ENCODE measurements at regions not wholly inside any gene's neighbourhood (a gene's known extent, or its start where the extent isn't known, plus 50 kb on each side); places are given as distances from the start of the nearest gene placed in this dataset.

GRCh38 chr7:3201937-3202710 is 98.9 kb upstream of the SDK1 start:
- FAIRE-seq, result no peak
- H3K4me3 ChIP-seq, result no peak overlapping the region
- ATAC-seq, result no peak
- H3K4me1 ChIP-seq, result no peaks in the 10 kb centered on the region
- ChIA-PET CTCF (no interaction called here), POLR2A (no interaction called here)
- WGBS (ENCODE audit: missing lambda C conversion rate), result 74% methylated on average over 6 of the region's 6 CpGs
- H3K27ac ChIP-seq, result no peak overlapping the region
- TF ChIP-seq CBX8 (IDR thresholded peaks at IDR 0.05) (no peak), RNF2 (IDR thresholded peaks at IDR 0.05; ENCODE audit: borderline replicate concordance, low read depth) (no peak), FOSB (CRISPR knock-in tag; IDR thresholded peaks at IDR 0.05) (no peak), CHD4 (IDR thresholded peaks at IDR 0.05; ENCODE audit: borderline replicate concordance) (no peak), TFCP2L1 (CRISPR knock-in tag; IDR thresholded peaks at IDR 0.05) (no peak)
- no peak for DNase-seq (ENCODE audit: low read depth in 1 of 2, low spot score in 1 of 2)
- H3K4me2 ChIP-seq, result no peak overlapping the region
- H3K9me3 ChIP-seq, result no peaks in the 10 kb centered on the region

GRCh38 chr7:3204526-3204925 is 96.5 kb upstream of the SDK1 start:
- no peak overlapping the region for H3K4me3 ChIP-seq
- H3K4me1 ChIP-seq, result no peaks in the 10 kb centered on the region
- no peak overlapping the region for H3K27ac ChIP-seq
- DNase-seq (ENCODE audit: low read depth in 1 of 2, low spot score in 1 of 2) (no peak), ATAC-seq (no peak), FAIRE-seq (no peak)
- ChIA-PET POLR2A (no interaction called here), CTCF (interaction anchor here (0.7 to 1.2 kb wide), 3 partner anchors 12 to 534 kb away, joined by 3 to 5 read pairs (median 3); no protein-coding TSS in a partner anchor)
- no peak overlapping the region for H3K4me2 ChIP-seq
- WGBS (ENCODE audit: missing lambda C conversion rate), result 71% methylated on average over 6 of the region's 6 CpGs
- H3K9me3 ChIP-seq, result no peaks in the 10 kb centered on the region
- TF ChIP-seq USF2 (IDR thresholded peaks at IDR 0.05), result no peak
- TF ChIP-seq CTCF (IDR thresholded peaks at IDR 0.05), result no peak
- no peak for TF ChIP-seq HOXB13 (CRISPR knock-in tag; IDR thresholded peaks at IDR 0.05; ENCODE audit: low read depth)
- TF ChIP-seq JUNB (IDR thresholded peaks at IDR 0.05), result no peak
- TF ChIP-seq POLR2A (IDR thresholded peaks at IDR 0.05; ENCODE audit: low read length), result no peak
- TF ChIP-seq CEBPB (IDR thresholded peaks at IDR 0.05), result no peak
- TF ChIP-seq EHMT2 (IDR thresholded peaks at IDR 0.05; ENCODE audit: low read depth), result no peak
- TF ChIP-seq FOSL2 (IDR thresholded peaks at IDR 0.05), result no peak
- TF ChIP-seq FOSL2 (CRISPR knock-in tag; IDR thresholded peaks at IDR 0.05), result no peak
- TF ChIP-seq EHF (CRISPR knock-in tag; IDR thresholded peaks at IDR 0.05), result no peak
- no peak for TF ChIP-seq RCOR1 (IDR thresholded peaks at IDR 0.05; ENCODE audit: low read depth, low read length)
- no peak for TF ChIP-seq CHD4 (IDR thresholded peaks at IDR 0.05; ENCODE audit: borderline replicate concordance)
- TF ChIP-seq HOXA7 (CRISPR knock-in tag; IDR thresholded peaks at IDR 0.05), result no peak

GRCh38 chr7:3206101-3206500 is 95.0 kb upstream of the SDK1 start:
- ATAC-seq (no peak), FAIRE-seq (no peak)
- POLR2A ChIA-PET, result no interaction called here

More at GRCh38 chr7:3206101-3206500, 95.0 kb upstream of the SDK1 start:
- Histone ChIP-seq H3K27ac (no peak overlapping the region), H3K4me3 (no peak overlapping the region), H3K4me2 (no peak overlapping the region), H3K4me1 (no peaks in the 10 kb centered on the region), H3K9me3 (no peaks in the 10 kb centered on the region)
- CTCF ChIA-PET, result interaction anchor here (0.6 kb wide), 1 partner anchor 17 kb away, joined by 3 read pairs; no protein-coding TSS in a partner anchor
- TF ChIP-seq CHD4 (IDR thresholded peaks at IDR 0.05; ENCODE audit: borderline replicate concordance), result no peak
- TF ChIP-seq HOXB5 (CRISPR knock-in tag; IDR thresholded peaks at IDR 0.05), result no peak
- TF ChIP-seq MYC (IDR thresholded peaks at IDR 0.05; ENCODE audit: borderline replicate concordance, low read length), result no peak
- TF ChIP-seq USF2 (IDR thresholded peaks at IDR 0.05), result no peak
- TF ChIP-seq FOXS1 (CRISPR knock-in tag; IDR thresholded peaks at IDR 0.05), result no peak
- no peak for TF ChIP-seq RNF2 (IDR thresholded peaks at IDR 0.05; ENCODE audit: borderline replicate concordance, low read depth)
- no peak for TF ChIP-seq FOSB (CRISPR knock-in tag; IDR thresholded peaks at IDR 0.05)
- TF ChIP-seq MAX (IDR thresholded peaks at IDR 0.05), result no peak
- 39% methylated on average over 4 of the region's 5 CpGs for WGBS (ENCODE audit: missing lambda C conversion rate)
- DNase-seq (ENCODE audit: low read depth in 1 of 2, low spot score in 1 of 2), result no peak

Measured in A549 (cell line).